Nephron progenitor cell (in vitro differentiated cells): ENCODE measurements at regions not wholly inside any gene's neighbourhood (a gene's known extent, or its start where the extent isn't known, plus 50 kb on each side); places are given as distances from the start of the nearest gene placed in this dataset.
"Not testable (repeated sequence)": the region's sequence is repeated elsewhere in the genome, so short reads cannot be mapped to it uniquely, and the experiment has no call there.

Experiments used
- DNase-seq: peaks from one replicate; pipeline ENCODE4 v3.0.0; 2021
- H3K27ac Mint-ChIP-seq: 2 replicates; pipeline ENCODE4 v1.8.0; 2021; ENCODE audit warnings: mild to moderate bottlenecking, moderate library complexity, mixed read lengths
- H3K27me3 Mint-ChIP-seq: 2 replicates; pipeline ENCODE4 v1.8.0; 2021; ENCODE audit warnings: mild to moderate bottlenecking, low read depth, mixed read lengths; ENCODE audit not compliant: poor library complexity
- H3K36me3 Mint-ChIP-seq: 2 replicates; pipeline ENCODE4 v1.8.0; 2021; ENCODE audit warnings: low read depth, mixed read lengths
- H3K4me1 Mint-ChIP-seq: 2 replicates; pipeline ENCODE4 v1.8.0; 2021; ENCODE audit warnings: mixed read lengths
- H3K4me3 Mint-ChIP-seq: 2 replicates; pipeline ENCODE4 v1.8.0; 2021; ENCODE audit warnings: mild to moderate bottlenecking, moderate library complexity, mixed read lengths
- H3K9me3 Mint-ChIP-seq: 2 replicates; pipeline ENCODE4 v1.8.0; 2021; ENCODE audit warnings: mild to moderate bottlenecking, moderate library complexity, mixed read lengths
- CTCF ChIP-seq: fragments of 200-600 bp; sonication (generic); IDR thresholded peaks from 2 replicates; pipeline ENCODE4 v1.5.0; 2021; ENCODE audit warnings: antibody characterized with exemption

DNA sequence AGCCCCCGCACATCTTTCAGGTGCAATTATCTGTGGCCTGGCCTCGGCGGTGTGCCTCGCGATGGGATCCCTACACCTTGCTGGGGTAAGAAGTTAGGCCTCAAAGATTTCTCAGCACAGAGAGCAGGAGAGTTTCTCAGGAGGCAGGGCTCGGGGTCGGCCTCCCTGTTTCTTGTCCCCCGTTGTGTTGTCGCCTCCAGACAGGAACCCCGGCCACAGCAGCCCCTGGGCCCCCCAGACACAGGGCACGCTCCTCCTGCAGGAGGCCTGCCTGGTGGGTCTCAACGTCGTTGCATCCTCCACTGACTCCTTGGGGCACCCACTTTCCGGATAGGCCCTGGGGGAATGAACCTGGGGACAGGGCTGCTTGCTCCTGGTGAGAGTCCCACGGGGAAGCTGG lies 229.1 kb upstream of the SHH start:
- no peak overlapping the region for H3K27ac Mint-ChIP-seq
- H3K9me3 Mint-ChIP-seq = no peaks in the 10 kb centered on the region
- no peak for DNase-seq
- no peaks in the 10 kb centered on the region for H3K36me3 Mint-ChIP-seq
- H3K4me3 Mint-ChIP-seq = no peak overlapping the region
- TF ChIP-seq CTCF = no peak
- peaks cover 21% of the 10 kb centered on the region for H3K27me3 Mint-ChIP-seq
- peaks cover 5% of the 10 kb centered on the region for H3K4me1 Mint-ChIP-seq

DNA sequence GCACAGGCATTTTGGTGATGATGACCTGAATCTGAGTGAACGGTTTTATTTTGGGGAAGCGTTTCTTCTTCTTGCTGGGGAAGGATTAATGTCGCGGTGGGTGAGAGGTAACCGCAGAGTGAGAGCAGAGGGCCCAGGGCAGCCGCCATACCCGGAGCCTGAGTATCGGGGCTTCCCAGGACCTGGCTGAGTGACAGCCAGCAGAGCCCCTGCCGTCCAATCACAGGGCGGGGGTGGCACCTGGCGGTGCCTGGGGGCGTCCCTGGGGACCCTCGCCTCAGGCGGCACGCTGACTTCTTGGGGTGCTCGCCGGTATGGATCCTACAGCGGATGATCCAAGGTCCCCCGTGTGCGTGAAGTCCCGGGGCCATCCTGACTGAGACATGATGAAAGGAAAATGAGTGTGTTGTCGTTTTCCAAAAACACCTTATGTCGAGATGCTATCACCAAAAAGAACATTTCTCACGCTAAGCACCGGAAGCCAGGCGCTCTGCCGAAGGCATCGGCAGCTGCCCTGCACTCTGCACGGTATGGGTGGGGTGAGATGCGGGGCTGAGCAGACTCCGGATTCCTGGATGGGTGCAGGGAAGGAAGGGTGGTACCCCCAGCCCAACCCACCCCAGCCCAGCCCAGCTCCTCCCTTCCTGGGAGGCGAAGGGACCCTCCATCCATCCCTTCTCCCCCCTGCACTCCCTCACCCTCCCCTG lies 227.9 kb upstream of the SHH start:
- Mint-ChIP-seq H3K4me3 (no peak overlapping the region), H3K9me3 (no peaks in the 10 kb centered on the region), H3K27ac (no peak overlapping the region), H3K36me3 (no peaks in the 10 kb centered on the region), H3K4me1 (peaks cover 5% of the 10 kb centered on the region), H3K27me3 (peaks cover 24% of the 10 kb centered on the region)
- no peak for TF ChIP-seq CTCF
- no peak for DNase-seq

DNA sequence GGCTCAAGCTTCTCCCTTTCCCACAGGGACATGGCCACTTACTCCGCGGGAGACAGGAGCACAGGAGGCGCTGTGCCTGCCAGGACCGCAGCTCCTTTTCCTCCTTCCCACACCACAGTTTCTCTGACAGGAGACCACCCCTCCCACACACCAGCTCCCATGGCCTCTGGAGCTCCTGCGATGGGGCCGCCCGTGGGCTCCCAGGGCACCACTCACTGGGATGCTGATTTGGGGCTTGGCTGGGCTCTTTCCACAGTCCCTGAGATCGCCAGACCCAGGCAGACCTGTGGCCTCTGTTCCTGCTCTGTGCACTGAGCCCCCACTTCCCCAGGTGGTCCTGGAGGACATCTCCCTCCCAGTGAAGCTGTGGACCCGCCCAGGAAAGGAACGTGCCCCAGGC lies 226.9 kb upstream of the SHH start:
- DNase-seq = no peak
- Mint-ChIP-seq H3K36me3 (no peaks in the 10 kb centered on the region), H3K9me3 (no peaks in the 10 kb centered on the region), H3K27ac (no peak overlapping the region), H3K27me3 (peaks cover 28% of the 10 kb centered on the region), H3K4me3 (no peak overlapping the region), H3K4me1 (peaks cover 5% of the 10 kb centered on the region)
- TF ChIP-seq CTCF = no peak

DNA sequence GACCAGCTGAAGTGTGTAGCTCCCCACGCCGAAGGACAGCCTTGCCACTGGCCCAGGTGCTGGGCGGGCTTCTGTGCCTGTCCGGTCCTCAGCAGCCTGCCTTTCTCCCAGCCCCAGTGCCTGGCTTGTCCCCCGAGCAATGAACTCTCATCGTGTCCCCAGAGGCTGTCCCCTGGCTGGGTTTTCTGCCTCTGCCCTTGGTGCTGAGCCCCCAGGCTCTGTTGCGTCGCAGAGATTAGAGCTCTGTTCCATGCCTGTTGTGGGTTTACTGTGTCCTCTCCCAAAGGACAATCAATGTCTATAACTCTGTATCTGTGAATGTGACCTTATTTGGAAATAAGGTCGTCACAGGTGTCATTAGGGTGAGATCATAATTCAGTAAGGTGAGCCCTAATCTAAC lies 226.1 kb upstream of the SHH start:
- Mint-ChIP-seq H3K9me3 (no peaks in the 10 kb centered on the region), H3K4me3 (no peak overlapping the region), H3K27ac (no peak overlapping the region), H3K27me3 (peaks cover 21% of the 10 kb centered on the region), H3K36me3 (no peaks in the 10 kb centered on the region), H3K4me1 (peaks cover 5% of the 10 kb centered on the region)
- no peak for TF ChIP-seq CTCF
- DNase-seq = peak; percentile 21

DNA sequence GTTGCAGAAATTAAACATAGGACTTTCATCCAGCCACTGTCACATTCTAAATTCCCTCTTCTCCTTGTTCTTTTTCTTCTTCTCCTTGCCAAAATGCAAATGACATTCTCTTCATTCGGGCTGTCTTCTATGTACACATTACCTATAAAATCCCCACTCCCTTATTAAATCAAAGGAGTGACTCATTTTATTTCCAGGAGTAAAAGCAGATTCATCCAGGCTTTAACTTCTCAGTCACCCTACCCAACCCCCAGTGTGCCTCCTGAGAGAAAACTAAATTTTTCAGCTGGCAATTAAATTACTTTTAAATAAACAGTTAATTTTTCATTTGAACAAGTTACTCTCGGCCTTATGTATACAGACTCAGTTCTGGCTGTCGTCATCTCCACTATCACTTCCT lies 223.9 kb upstream of the SHH start:
- Mint-ChIP-seq H3K9me3 (peaks cover 8% of the 10 kb centered on the region), H3K4me3 (no peak overlapping the region), H3K36me3 (no peaks in the 10 kb centered on the region), H3K4me1 (no peaks in the 10 kb centered on the region), H3K27ac (no peak overlapping the region), H3K27me3 (peaks cover 20% of the 10 kb centered on the region)
- TF ChIP-seq CTCF = no peak
- no peak for DNase-seq

GRCh38 chr7:156035387-156035786 lies 223.1 kb upstream of the SHH start:
- not testable (repeated sequence) for DNase-seq, H3K9me3 Mint-ChIP-seq, H3K36me3 Mint-ChIP-seq, H3K27ac Mint-ChIP-seq, H3K4me3 Mint-ChIP-seq, H3K4me1 Mint-ChIP-seq
- peaks cover 17% of the 10 kb centered on the region for H3K27me3 Mint-ChIP-seq
